HG03159 (cell line): ENCODE measurements at regions not wholly inside any gene's neighbourhood (a gene's known extent, or its start where the extent isn't known, plus 50 kb on each side); places are given as distances from the start of the nearest gene placed in this dataset.
A peak's percentile ranks its signal among the peaks of the same experiment; 100 is the strongest.

Experiments
- ATAC-seq: cut with Tn5 transposase; IDR thresholded peaks from one replicate; pipeline ENCODE4 v1.9.1; 2021; ENCODE audit warnings: mild to moderate bottlenecking, moderate library complexity; ENCODE audit not compliant: unreplicated experiment

GRCh38 chr6:1482381-1483166 is 93.2 kb downstream of the FOXF2 start:
- ATAC-seq, result peak; percentile 76

- no peak for ATAC-seq
Observed at GRCh38 chr6:1485678-1486077, 96.3 kb downstream of the FOXF2 start.

GRCh38 chr6:1486387-1486786 is 97.0 kb downstream of the FOXF2 start:
- no peak for ATAC-seq

- no peak for ATAC-seq
Observed at GRCh38 chr6:1487239-1487638, 97.9 kb downstream of the FOXF2 start.

DNA sequence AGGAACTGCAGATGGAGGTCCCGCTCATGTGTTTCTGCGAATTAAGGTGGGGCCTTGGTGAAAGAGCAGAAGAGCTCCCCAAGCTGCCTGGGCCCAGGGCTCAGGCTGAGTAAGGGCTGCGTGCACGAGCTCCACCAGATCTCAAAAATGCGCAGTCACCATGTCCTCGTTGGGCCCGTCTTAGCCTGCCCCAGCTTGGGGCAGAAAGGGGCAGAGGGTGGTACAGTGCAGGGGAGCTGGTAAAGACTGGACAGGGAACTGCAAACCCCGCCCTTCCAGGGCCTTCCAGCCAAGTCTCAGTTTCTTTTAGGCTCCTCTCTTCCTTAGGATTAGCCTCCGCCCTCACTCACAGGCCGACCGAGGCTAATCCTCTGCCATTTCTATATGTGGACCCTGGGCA is 101.6 kb downstream of the FOXF2 start:
- no peak for ATAC-seq

DNA sequence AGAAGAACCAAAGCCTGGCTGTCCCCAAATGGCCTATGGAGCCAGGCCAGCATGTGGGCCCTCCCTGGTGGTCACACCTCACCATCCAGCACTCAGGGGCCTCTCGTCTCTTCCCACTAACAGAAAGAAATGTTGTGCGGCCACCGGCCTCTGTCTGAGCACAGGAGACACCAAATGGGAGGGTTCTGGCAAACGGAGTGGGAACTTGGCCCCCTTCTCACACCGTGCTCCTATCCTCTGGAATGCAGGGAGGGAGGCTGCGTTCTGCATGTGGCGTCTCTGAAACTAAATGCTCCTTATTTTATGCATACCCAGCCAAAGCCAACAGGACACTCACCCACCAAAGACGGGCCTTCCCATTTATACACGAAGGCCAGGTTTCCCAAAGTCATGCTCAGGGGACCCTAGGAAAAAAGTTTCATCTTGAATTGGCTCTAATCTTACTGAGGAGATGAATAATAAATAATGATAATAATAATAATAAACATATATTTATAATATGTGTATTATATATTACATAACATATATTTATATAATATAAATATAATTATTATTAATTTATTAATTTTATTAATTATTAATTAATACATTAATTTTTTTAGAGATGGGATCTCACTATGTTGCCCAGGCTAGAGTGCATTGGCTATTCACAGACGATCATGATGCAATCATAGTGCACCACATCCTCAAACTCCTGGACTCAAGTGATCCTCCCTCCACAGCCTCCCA is 102.4 kb downstream of the FOXF2 start:
- no peak for ATAC-seq

DNA sequence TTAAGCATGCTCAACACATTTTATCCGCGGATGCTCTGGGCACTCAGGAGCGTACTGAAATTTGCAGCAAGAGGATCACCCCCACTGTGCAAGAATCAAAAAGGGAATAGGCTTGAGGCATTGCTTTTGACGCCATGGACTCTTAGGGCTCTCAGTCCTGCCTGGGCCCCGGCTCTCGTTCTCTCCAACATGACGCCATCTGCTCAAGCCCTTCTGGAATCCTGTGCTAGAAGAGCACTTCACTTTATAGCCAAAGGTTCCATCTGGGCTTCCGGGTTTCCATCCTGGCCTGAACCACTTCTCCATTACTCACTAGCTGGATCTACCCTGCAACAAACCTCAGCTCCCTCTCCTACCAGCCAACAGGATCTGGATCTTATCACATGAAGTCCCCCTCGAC is 105.3 kb downstream of the FOXF2 start:
- no peak for ATAC-seq

DNA sequence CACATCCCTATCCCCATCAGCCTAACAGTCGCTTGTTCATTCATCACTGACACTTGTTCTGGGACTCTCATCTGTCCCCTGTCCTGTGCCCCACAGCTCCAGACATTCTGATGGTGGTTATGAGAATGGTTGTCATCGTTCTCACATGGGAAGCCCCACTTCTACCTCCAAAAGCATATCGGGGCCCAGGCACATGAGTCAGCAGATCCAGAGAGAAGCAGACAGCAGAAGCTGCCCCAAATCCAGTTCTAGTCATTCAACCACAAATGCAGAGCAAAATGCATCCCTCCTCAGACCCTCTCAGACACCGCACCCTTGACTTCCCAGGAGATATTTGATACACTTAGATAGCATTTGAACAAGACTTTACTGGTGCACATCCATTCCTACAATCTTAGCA is 106.0 kb downstream of the FOXF2 start:
- no peak for ATAC-seq

DNA sequence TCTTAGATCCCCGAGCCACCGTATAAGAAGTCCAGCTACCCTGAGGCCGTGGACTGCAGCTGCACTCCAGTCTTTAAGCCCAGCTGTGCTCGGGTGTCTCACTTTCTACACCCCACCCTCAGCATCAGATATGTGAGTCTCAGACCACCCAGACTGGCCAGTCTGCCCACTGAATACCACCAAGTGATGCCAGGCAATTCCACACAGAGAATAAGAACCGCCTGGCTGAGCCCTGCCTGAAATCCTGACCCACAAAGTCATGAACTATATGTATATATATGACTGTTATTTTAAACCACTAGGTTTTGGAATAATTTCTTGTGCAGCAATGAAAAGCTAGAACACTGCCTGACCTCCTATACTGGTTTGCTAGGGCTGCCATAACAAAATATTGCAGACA is 106.7 kb downstream of the FOXF2 start:
- no peak for ATAC-seq

DNA sequence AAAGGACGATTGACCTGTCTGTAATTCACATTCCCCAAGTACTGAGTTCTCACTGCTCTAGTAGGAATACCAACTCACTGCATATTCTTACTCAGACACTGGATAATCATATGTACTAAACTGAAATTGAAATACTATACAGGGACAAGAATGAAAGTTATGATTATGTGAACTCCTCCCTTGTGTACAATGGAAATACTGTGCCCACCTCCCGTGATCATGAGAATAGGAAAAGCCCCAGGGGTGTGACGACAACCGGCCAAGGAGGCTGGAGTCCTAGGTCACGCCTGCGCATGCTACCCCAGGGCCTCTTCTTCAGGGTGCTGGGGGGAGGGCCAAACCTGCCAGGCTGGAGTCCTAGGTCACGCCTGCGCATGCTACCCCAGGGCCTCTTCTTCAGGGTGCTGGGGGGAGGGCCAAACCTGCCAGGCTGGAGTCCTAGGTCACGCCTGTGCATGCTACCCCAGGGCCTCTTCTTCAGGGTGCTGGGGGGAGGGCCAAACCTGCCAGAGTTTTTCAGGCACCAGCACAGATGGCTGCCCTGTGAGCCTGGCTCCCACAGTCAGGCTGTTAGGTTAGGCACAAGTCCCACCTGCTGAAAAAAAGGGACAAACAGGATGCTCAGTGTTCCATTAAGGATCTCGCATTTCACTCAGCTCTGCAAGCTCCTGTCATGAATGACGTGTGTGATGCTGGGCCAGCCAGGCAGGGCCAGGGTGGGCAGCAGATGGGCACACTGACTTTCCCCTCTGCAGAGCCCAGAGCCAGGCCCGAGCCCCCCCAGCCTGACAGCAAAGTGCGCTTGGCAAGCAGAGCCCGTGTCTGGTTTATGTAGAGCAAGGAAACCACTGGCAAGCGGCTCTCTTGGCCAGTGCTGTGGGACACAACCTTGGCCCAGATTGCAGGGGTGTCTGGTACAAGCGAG is 107.7 kb downstream of the FOXF2 start:
- ATAC-seq, result no peak

DNA sequence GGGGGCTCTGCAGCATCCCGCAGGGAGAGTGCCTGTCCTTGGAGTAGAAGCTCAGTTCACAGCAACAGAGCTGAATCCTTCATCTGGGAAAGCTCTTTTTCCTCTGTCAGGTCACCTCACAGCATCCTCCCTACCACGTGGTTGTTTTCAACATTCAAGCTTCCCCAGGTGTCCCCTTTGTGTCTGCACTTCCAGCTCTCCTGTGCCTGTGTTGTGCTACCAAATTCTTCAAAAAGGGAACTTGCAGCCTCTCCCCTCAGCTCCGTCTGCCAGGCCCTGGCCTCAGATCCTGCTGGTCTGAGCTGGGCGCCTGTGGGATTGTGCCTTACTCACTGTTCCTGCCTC is 108.4 kb downstream of the FOXF2 start:
- no peak for ATAC-seq

- ATAC-seq, result no peak
Observed at GRCh38 chr6:1498491-1499113, 109.2 kb downstream of the FOXF2 start.

- no peak for ATAC-seq
Observed at GRCh38 chr6:1499777-1500176, 109.9 kb upstream of the FOXC1 start.

DNA sequence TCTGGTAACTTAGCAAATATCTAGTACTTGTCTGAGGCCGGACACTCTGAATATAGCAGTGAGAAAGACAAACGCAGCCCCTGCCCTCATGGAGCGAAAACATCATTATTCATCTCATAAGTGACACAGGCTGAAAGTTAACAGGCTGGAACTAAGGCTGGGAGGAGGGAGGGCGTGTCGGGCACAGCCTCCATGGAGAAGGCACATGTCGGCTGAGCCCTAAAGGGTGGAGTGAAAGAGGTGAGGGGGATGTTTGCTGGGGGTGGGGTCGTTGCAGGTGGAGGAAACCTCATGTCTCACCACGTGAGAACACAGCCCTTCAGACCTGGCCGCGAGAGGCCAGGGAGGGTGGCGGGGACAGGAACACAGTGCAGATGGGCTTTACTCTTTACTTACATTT is 108.8 kb upstream of the FOXC1 start:
- ATAC-seq, result no peak

DNA sequence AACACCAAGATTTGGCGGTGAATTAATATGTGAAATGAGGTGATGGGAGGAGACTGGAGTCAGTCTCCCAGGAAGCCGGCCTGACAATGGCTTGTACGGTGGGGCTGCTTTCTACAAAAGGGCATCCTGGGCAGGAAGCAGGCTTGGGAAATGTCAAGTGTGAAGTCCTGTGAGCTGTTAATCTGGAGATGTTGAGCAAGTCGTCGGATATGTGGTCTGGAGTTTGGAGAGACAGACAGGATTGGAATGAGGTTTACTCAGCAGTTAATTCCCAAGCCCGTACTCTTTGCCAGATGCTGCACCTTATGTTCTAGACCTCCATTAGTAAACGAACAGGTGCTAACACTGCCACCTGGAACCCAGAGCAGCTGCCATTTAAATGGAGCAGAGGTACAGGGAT is 107.7 kb upstream of the FOXC1 start:
- no peak for ATAC-seq

GRCh38 chr6:1503811-1504210 is 105.9 kb upstream of the FOXC1 start:
- ATAC-seq, result no peak

GRCh38 chr6:1504465-1504864 is 105.2 kb upstream of the FOXC1 start:
- no peak for ATAC-seq

GRCh38 chr6:1507251-1507650 is 102.5 kb upstream of the FOXC1 start:
- ATAC-seq, result no peak

GRCh38 chr6:1509241-1509640 is 100.5 kb upstream of the FOXC1 start:
- ATAC-seq, result no peak

DNA sequence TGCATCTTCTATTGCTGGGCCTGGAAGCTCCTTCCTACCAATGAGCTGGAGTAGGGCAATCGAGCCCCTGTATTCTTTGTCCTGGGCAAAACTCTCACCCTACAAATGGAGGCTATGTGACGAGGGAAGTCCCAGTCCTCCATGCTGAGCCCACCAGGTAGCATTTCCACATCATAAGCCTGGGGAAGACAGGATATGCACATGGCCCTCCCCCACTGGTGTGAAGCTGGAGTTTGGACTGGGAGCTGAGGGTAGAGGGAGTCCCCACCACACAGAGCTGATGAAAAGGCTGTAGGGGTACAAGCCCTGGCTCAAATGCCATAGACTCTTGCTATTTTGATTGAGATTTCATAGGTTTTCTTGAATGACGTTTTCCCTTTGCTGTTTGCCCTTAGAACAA is 99.5 kb upstream of the FOXC1 start:
- no peak for ATAC-seq

DNA sequence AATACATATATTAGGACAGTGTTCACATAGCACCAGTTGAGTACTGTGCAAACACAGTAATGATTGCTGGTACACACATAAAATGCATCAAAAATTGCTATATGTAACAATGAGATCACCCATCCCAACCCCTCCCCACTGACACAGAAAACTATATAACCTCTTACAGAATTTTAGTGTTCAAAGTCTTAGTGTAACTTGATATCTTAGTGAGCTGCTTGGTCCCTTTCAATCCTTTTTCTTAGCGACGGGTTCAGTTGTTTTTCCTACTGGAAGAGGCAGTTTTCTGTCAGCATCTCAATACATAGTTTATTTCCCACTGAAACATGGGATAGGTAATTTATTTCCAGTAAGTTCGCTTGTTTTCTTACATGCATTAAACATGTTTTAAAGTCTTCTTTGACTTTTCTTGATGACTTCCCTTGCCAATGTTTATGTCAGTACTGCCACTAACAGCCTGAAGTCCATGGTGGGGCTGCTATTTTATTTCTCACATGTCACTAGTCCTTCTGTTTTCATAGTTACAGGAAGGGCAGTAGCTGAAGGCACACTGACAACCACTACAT is 96.4 kb upstream of the FOXC1 start:
- no peak for ATAC-seq
